SK-N-SH (cell line): ENCODE measurements at regions not wholly inside any gene's neighbourhood (a gene's known extent, or its start where the extent isn't known, plus 50 kb on each side); places are given as distances from the start of the nearest gene placed in this dataset.

ENCODE experiments used
- CTCF ChIA-PET: fragments of 300-600, 350-600 bp; formaldehyde crosslinking; extraction: SDS; loops from one replicate; lab custom pipeline; 2021; lab: Yijun Ruan, JAX
- POLR2A ChIA-PET: fragments of 350-600 bp; sonication (Branson Sonifier 250); formaldehyde crosslinking; extraction: SDS; loops from one replicate; lab custom pipeline; 2020; ENCODE audit warnings: antibody characterized with exemption, inconsistent platforms; lab: Yijun Ruan, JAX
- DNase-seq: peaks from one replicate; pipeline ENCODE4 v3.0.0; 2012
- H2AFZ ChIP-seq: fragments of 200-600 bp; sonication (generic); 2 replicates; pipeline ENCODE4 v1.8.1; 2016; ENCODE audit warnings: antibody characterized with exemption, mild to moderate bottlenecking, low read depth
- H3F3A ChIP-seq: fragments of 200-600 bp; sonication (generic); replicated peaks from 2 replicates; pipeline ENCODE3; 2016; ENCODE audit warnings: antibody characterized with exemption, mild to moderate bottlenecking; ENCODE audit not compliant: insufficient read depth
- H3K27ac ChIP-seq, 2 experiments: fragments of 200-500 bp in 1 of 2; fragments of 200-600 bp in 1 of 2; sonication (Bioruptor generic) in 1 of 2; sonication (generic), shearing (Covaris generic) in 1 of 2; 2 replicates each; pipeline versions ENCODE4 v1.5.1 to v1.6.1; 2014 to 2016; ENCODE audit warnings: low read depth in 2 of 2, inconsistent platforms in 1 of 2, low read length in 1 of 2, mild to moderate bottlenecking in 1 of 2, mixed read lengths in 1 of 2
- H3K27me3 ChIP-seq: fragments of 200-600 bp; sonication (generic), shearing (Covaris generic); 2 replicates; pipeline ENCODE4 v1.6.1; 2016; ENCODE audit warnings: mixed run types; ENCODE audit not compliant: insufficient read depth
- H3K36me3 ChIP-seq, 2 experiments: fragments of 200-500 bp in 1 of 2; fragments of 200-600 bp in 1 of 2; sonication (Bioruptor generic) in 1 of 2; sonication (generic) in 1 of 2; replicated peaks in 1 of 2; 2 replicates each; pipeline versions ENCODE3 to v1.5.1; 2014 to 2016; ENCODE audit warnings: low read length in 1 of 2, mild to moderate bottlenecking in 1 of 2; ENCODE audit not compliant: insufficient read depth in 2 of 2, control insufficient read depth in 1 of 2
- H3K4me1 ChIP-seq, 2 experiments: fragments of 200-500 bp in 1 of 2; fragments of 200-600 bp in 1 of 2; sonication (Bioruptor generic) in 1 of 2; sonication (generic), shearing (Covaris generic) in 1 of 2; 2 replicates each; pipeline versions ENCODE4 v1.5.1 to v1.6.1; 2014 to 2016; ENCODE audit warnings: low read depth in 1 of 2, low read length in 1 of 2, mixed run types in 1 of 2; ENCODE audit not compliant: insufficient read depth in 2 of 2, control insufficient read depth in 1 of 2
- H3K4me2 ChIP-seq: fragments of 200-600 bp; sonication (generic), shearing (Covaris generic); 2 replicates; pipeline ENCODE4 v1.6.1; 2017; ENCODE audit warnings: mixed run types
- H3K4me3 ChIP-seq, 2 experiments: fragments of 200-500 bp in 1 of 2; fragments of 200-600 bp in 1 of 2; sonication (Bioruptor generic) in 1 of 2; sonication (generic), shearing (Covaris generic) in 1 of 2; 2 replicates each; pipeline versions ENCODE4 v1.5.1 to v1.8.1; 2014 to 2016; ENCODE audit warnings: low read depth in 2 of 2, inconsistent platforms in 1 of 2, low read length in 1 of 2, mild to moderate bottlenecking in 1 of 2, mixed read lengths in 1 of 2, moderate library complexity in 1 of 2
- H3K79me2 ChIP-seq: fragments of 200-600 bp; sonication (generic); 2 replicates; pipeline ENCODE4 v1.8.1; 2017; ENCODE audit warnings: mild to moderate bottlenecking; ENCODE audit not compliant: insufficient read depth
- H3K9ac ChIP-seq: fragments of 200-600 bp; sonication (generic); 2 replicates; pipeline ENCODE4 v1.6.1; 2017; ENCODE audit warnings: mixed run types
- H3K9me2 ChIP-seq: fragments of 200-600 bp; sonication (generic); 2 replicates; pipeline ENCODE4 v1.6.1; 2017; ENCODE audit warnings: mixed run types
- H3K9me3 ChIP-seq: fragments of 200-600 bp; sonication (generic); 2 replicates; pipeline ENCODE4 v1.6.1; 2017; ENCODE audit warnings: mixed run types, mild to moderate bottlenecking, moderate library complexity
- H4K20me1 ChIP-seq: fragments of 200-600 bp; sonication (generic); 2 replicates; pipeline ENCODE4 v1.6.1; 2017; ENCODE audit warnings: mild to moderate bottlenecking, mixed run types; ENCODE audit not compliant: insufficient read depth
- ELF1 ChIP-seq: IDR thresholded peaks from 2 replicates; pipeline ENCODE4 v1.4.0; 2012
- EP300 ChIP-seq, 2 experiments: IDR thresholded peaks; 2 replicates each; pipeline versions ENCODE4 v1.4.0 to v1.6.1; 2012; ENCODE audit warnings: borderline replicate concordance in 1 of 2, low read depth in 1 of 2, low read length in 1 of 2
- EZH2phosphoT487 ChIP-seq: fragments of 200-600 bp; sonication (generic); IDR thresholded peaks from 2 replicates; pipeline ENCODE4 v1.6.1; 2017; ENCODE audit warnings: low read depth, mixed run types, mild to moderate bottlenecking, antibody characterized with exemption, moderate library complexity, borderline replicate concordance
- FOXJ3 ChIP-seq: sonication (generic); formaldehyde crosslinking; IDR thresholded peaks from 2 replicates; pipeline ENCODE4 v1.5.1; 2020; ENCODE audit warnings: mild to moderate bottlenecking, missing genetic modification reagents
- FOXM1 ChIP-seq: IDR thresholded peaks from 2 replicates; pipeline ENCODE4 v1.4.0; 2012; ENCODE audit warnings: low read depth, mild to moderate bottlenecking
- GABPA ChIP-seq: IDR thresholded peaks from 2 replicates; pipeline ENCODE4 v1.4.0; 2012; ENCODE audit warnings: low read depth, mild to moderate bottlenecking
- JUND ChIP-seq: IDR thresholded peaks from 2 replicates; pipeline ENCODE4 v1.4.0; 2012
- MAX ChIP-seq: IDR thresholded peaks from 2 replicates; pipeline ENCODE4 v1.4.0; 2012; ENCODE audit warnings: low read depth
- MEF2A ChIP-seq: IDR thresholded peaks from 2 replicates; pipeline ENCODE4 v1.4.0; 2012; ENCODE audit warnings: low read depth, borderline replicate concordance
- NFIC ChIP-seq: IDR thresholded peaks from 2 replicates; pipeline ENCODE4 v1.4.0; 2012; ENCODE audit warnings: borderline replicate concordance
- RAD21 ChIP-seq: IDR thresholded peaks from 2 replicates; pipeline ENCODE4 v1.6.1; 2012; ENCODE audit warnings: mild to moderate bottlenecking, low read length
- REST ChIP-seq: IDR thresholded peaks from 2 replicates; pipeline ENCODE4 v1.6.1; 2012; ENCODE audit warnings: mild to moderate bottlenecking, low read depth, low read length, moderate library complexity
- RXRA ChIP-seq: IDR thresholded peaks from 2 replicates; pipeline ENCODE4 v1.4.0; 2012; ENCODE audit warnings: low read depth, mild to moderate bottlenecking, borderline replicate concordance
- SMC3 ChIP-seq: IDR thresholded peaks from 2 replicates; pipeline ENCODE4 v1.6.1; 2012; ENCODE audit warnings: low read depth, low read length, improper control_type of control experiment
- TAF1 ChIP-seq: IDR thresholded peaks from 2 replicates; pipeline ENCODE4 v1.6.1; 2012; ENCODE audit warnings: low read depth, mild to moderate bottlenecking, low read length, moderate library complexity, borderline replicate concordance
- TCF12 ChIP-seq: IDR thresholded peaks from 2 replicates; pipeline ENCODE4 v1.4.0; 2012
- TEAD4 ChIP-seq: IDR thresholded peaks from 2 replicates; pipeline ENCODE4 v1.4.0; 2012; ENCODE audit warnings: mild to moderate bottlenecking, borderline replicate concordance; ENCODE audit not compliant: insufficient read depth
- USF1 ChIP-seq: IDR thresholded peaks from 2 replicates; pipeline ENCODE4 v1.4.0; 2012; ENCODE audit warnings: low read depth, borderline replicate concordance
- YY1 ChIP-seq: IDR thresholded peaks from 2 replicates; pipeline ENCODE4 v1.4.0; 2012; ENCODE audit warnings: low read depth, mild to moderate bottlenecking
- ZBTB33 ChIP-seq: IDR thresholded peaks from 2 replicates; pipeline ENCODE4 v1.4.0; 2012; ENCODE audit warnings: low read depth, borderline replicate concordance
- WGBS: methylation state at CpG from one replicate; pipeline ENCODE4 v1.1.6; 2017; ENCODE audit warnings: low lambda C conversion rate; 5-methylcytosine and 5-hydroxymethylcytosine counted together

GRCh38 chrX:129111081-129111798 is 412.1 kb downstream of the SMARCA1 start:
- Histone ChIP-seq H3K79me2 (no peaks in the 10 kb centered on the region), H3K4me2 (no peak overlapping the region), H3K9me2 (no peaks in the 10 kb centered on the region), H3F3A (no peaks in the 10 kb centered on the region), H3K4me3 (no peak overlapping the region), H3K27me3 (no peaks in the 10 kb centered on the region), H3K9me3 (no peaks in the 10 kb centered on the region), H3K9ac (no peak overlapping the region), H2AFZ (no peak overlapping the region), H4K20me1 (no peaks in the 10 kb centered on the region), H3K36me3 (no peaks in the 10 kb centered on the region), H3K4me1 (no peaks in the 10 kb centered on the region), H3K27ac (no peak overlapping the region)
- ChIA-PET POLR2A (no interaction called here), CTCF (interaction anchor here (1.1 kb wide), 1 partner anchor 34 kb away, joined by 3 read pairs; no protein-coding TSS in a partner anchor)
- TF ChIP-seq RAD21 = no peak
- TF ChIP-seq FOXM1 = no peak
- no peak for TF ChIP-seq MAX
- no peak for TF ChIP-seq ELF1
- TF ChIP-seq EZH2phosphoT487 = no peak
- TF ChIP-seq MEF2A = no peak
- no peak for TF ChIP-seq USF1
- no peak for TF ChIP-seq JUND
- no peak for DNase-seq
- 38% methylated on average over 15 of the region's 15 CpGs for WGBS

- ChIA-PET CTCF (interaction anchor here (1.0 kb wide), 1 partner anchor 16 kb away, joined by 3 read pairs; no protein-coding TSS in a partner anchor), POLR2A (no interaction called here)
- Histone ChIP-seq H3K9ac (no peak overlapping the region), H3K27ac (no peak overlapping the region), H3K4me2 (no peak overlapping the region), H3K27me3 (no peaks in the 10 kb centered on the region), H2AFZ (no peak overlapping the region), H4K20me1 (no peaks in the 10 kb centered on the region), H3K9me3 (no peaks in the 10 kb centered on the region), H3K9me2 (no peaks in the 10 kb centered on the region), H3K79me2 (no peaks in the 10 kb centered on the region), H3K4me1 (no peaks in the 10 kb centered on the region), H3F3A (no peaks in the 10 kb centered on the region), H3K4me3 (no peak overlapping the region), H3K36me3 (no peaks in the 10 kb centered on the region)
- WGBS = 16% methylated on average over 4 of the region's 4 CpGs
- TF ChIP-seq NFIC (no peak), SMC3 (no peak), ELF1 (no peak), MEF2A (no peak), REST (no peak), ZBTB33 (no peak), YY1 (no peak), RAD21 (no peak), FOXJ3 (CRISPR knock-in tag) (no peak), TAF1 (no peak), EP300 (IDR thresholded peaks at IDR 0.05; ENCODE audit: borderline replicate concordance in 1 of 2, low read depth in 1 of 2, low read length in 1 of 2) (no peak), TEAD4 (no peak), RXRA (no peak), TCF12 (no peak), GABPA (no peak)
- DNase-seq = no peak
These were observed 414.4 kb downstream of the SMARCA1 start for GRCh38 chrX:129108936-129109335.
